Keratinocyte (primary cell): ENCODE measurements at regions not wholly inside any gene's neighbourhood (a gene's known extent, or its start where the extent isn't known, plus 50 kb on each side); places are given as distances from the start of the nearest gene placed in this dataset.

Experiments used
- DNase-seq: peaks from one replicate; pipeline ENCODE4 v3.0.0-alpha.2; 2011; ENCODE audit warnings: low read depth, missing footprints, low spot score
- FAIRE-seq: peaks from 2 replicates; lab custom pipeline; 2011; peaks lifted over from hg19 to GRCh38; lab: Jason Lieb, UNC
- H2AFZ ChIP-seq: 2 replicates; pipeline ENCODE4 v1.6.0; 2012; ENCODE audit warnings: low read length, control low read depth, inconsistent platforms; ENCODE audit not compliant: control insufficient read depth
- H3K27ac ChIP-seq: 2 replicates; pipeline ENCODE4 v1.5.1; 2011; ENCODE audit warnings: low read length; ENCODE audit not compliant: control insufficient read depth, insufficient read depth
- H3K27me3 ChIP-seq: 3 replicates; pipeline ENCODE4 v1.6.0; 2011; ENCODE audit warnings: low read length; ENCODE audit not compliant: control insufficient read depth, insufficient read depth; ENCODE audit errors: extremely low read depth
- H3K36me3 ChIP-seq, 2 experiments: 2 replicates in 1 of 2; 3 replicates in 1 of 2; pipeline ENCODE4 v1.5.1; 2011; ENCODE audit warnings: low read length in 2 of 2, mild to moderate bottlenecking in 1 of 2; ENCODE audit not compliant: control insufficient read depth in 2 of 2, insufficient read depth in 2 of 2; ENCODE audit errors: extremely low read depth in 1 of 2
- H3K4me1 ChIP-seq: 3 replicates; pipeline ENCODE4 v1.5.1; 2011; ENCODE audit warnings: low read length; ENCODE audit not compliant: control insufficient read depth, insufficient read depth; ENCODE audit errors: extremely low read depth
- H3K4me2 ChIP-seq: 3 replicates; pipeline ENCODE4 v1.6.0; 2011; ENCODE audit warnings: low read depth, low read length; ENCODE audit not compliant: control insufficient read depth, insufficient read depth; ENCODE audit errors: extremely low read depth
- H3K4me3 ChIP-seq, 3 experiments: fragments of 200-600 bp in 1 of 3; sonication (generic) in 1 of 3; 2 replicates in 2 of 3; 3 replicates in 1 of 3; pipeline ENCODE4 v1.5.1; 2011 to 2016; ENCODE audit warnings: low read length in 3 of 3, mild to moderate bottlenecking in 3 of 3, control low read depth in 2 of 3, inconsistent platforms in 1 of 3, low read depth in 1 of 3, mixed read lengths in 1 of 3, mixed run types in 1 of 3, moderate library complexity in 1 of 3; ENCODE audit not compliant: control insufficient read depth in 2 of 3, insufficient read depth in 2 of 3; ENCODE audit errors: extremely low read depth in 1 of 3
- H3K79me2 ChIP-seq: 2 replicates; pipeline ENCODE4 v1.6.0; 2012; ENCODE audit warnings: low read length; ENCODE audit not compliant: control insufficient read depth, insufficient read depth
- H3K9ac ChIP-seq: 3 replicates; pipeline ENCODE4 v1.6.0; 2011; ENCODE audit warnings: low read length; ENCODE audit not compliant: control insufficient read depth, insufficient read depth; ENCODE audit errors: extremely low read depth
- H3K9me1 ChIP-seq: 3 replicates; pipeline ENCODE4 v1.6.0; 2011; ENCODE audit warnings: low read length; ENCODE audit not compliant: control insufficient read depth, insufficient read depth; ENCODE audit errors: extremely low read depth
- H3K9me3 ChIP-seq: 2 replicates; pipeline ENCODE4 v1.5.1; 2012; ENCODE audit warnings: low read depth, low read length; ENCODE audit not compliant: control insufficient read depth
- H4K20me1 ChIP-seq: 3 replicates; pipeline ENCODE4 v1.6.0; 2011; ENCODE audit warnings: low read length; ENCODE audit not compliant: control insufficient read depth, insufficient read depth; ENCODE audit errors: extremely low read depth
- EZH2 ChIP-seq: IDR thresholded peaks from one replicate; pipeline ENCODE4 v1.6.1; 2012; ENCODE audit warnings: inconsistent platforms, mild to moderate bottlenecking, low read length, moderate library complexity
- dilution Hi-C: fragments of 300-500 bp; cut with MboI; formaldehyde crosslinking; loops from one replicate; pipeline ENCODE4 v1.7.0; 2020; ENCODE audit warnings: low sequenced_read_pairs; ENCODE audit not compliant: extremely low pct_ligation_motif_present
- TF ChIP-seq, protein P1 (sequence below), 3 experiments: IDR thresholded peaks in 1 of 3; conservative IDR thresholded peaks in 1 of 3; optimal IDR thresholded peaks in 1 of 3; 2 replicates in 2 of 3; 3 replicates in 1 of 3; pipeline versions ENCODE3 to v1.5.1; 2011; ENCODE audit warnings: low read length in 3 of 3, mild to moderate bottlenecking in 3 of 3, moderate library complexity in 2 of 3, control low read depth in 1 of 3, inconsistent platforms in 1 of 3; ENCODE audit not compliant: insufficient read depth in 2 of 3; ENCODE audit errors: extremely low read depth in 1 of 3

DNA sequence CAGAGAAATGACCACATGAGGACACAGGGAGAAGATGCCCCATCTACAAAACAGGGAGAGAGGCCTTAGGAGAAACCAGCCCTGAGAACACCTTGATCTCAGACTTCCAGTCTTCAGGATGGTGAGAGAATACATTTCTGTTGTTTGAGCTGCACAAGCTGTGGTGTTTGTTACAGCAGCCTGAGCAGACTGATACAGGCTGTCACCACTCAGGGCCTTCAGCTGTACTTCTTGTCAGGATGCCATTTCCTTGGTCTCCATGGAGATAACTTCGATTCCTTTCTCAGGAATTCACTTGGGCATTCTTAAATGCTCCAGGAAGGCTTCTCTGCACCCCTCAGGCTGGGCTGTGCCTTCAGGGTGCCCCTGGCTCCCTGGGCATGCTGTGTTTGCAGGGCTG lies 85.7 kb upstream of the IGFBP3 start:
- H3K9me3 ChIP-seq, result peaks cover 2% of the 10 kb centered on the region
- no peak overlapping the region for H3K4me2 ChIP-seq
- peaks cover 14% of the 10 kb centered on the region for H3K4me1 ChIP-seq
- H3K9ac ChIP-seq, result no peak overlapping the region
- dilution Hi-C loops, result no loop called here
- H3K36me3 ChIP-seq, result no peaks in the 10 kb centered on the region
- H3K27ac ChIP-seq, result no peak overlapping the region
- H2AFZ ChIP-seq, result no peak overlapping the region
- FAIRE-seq, result no peak
- H3K79me2 ChIP-seq, result no peaks in the 10 kb centered on the region
- H3K9me1 ChIP-seq, result no peaks in the 10 kb centered on the region
- no peaks in the 10 kb centered on the region for H4K20me1 ChIP-seq
- H3K4me3 ChIP-seq, result no peak overlapping the region
- no peaks in the 10 kb centered on the region for H3K27me3 ChIP-seq
- no peak for DNase-seq
- TF ChIP-seq, protein P1, sequence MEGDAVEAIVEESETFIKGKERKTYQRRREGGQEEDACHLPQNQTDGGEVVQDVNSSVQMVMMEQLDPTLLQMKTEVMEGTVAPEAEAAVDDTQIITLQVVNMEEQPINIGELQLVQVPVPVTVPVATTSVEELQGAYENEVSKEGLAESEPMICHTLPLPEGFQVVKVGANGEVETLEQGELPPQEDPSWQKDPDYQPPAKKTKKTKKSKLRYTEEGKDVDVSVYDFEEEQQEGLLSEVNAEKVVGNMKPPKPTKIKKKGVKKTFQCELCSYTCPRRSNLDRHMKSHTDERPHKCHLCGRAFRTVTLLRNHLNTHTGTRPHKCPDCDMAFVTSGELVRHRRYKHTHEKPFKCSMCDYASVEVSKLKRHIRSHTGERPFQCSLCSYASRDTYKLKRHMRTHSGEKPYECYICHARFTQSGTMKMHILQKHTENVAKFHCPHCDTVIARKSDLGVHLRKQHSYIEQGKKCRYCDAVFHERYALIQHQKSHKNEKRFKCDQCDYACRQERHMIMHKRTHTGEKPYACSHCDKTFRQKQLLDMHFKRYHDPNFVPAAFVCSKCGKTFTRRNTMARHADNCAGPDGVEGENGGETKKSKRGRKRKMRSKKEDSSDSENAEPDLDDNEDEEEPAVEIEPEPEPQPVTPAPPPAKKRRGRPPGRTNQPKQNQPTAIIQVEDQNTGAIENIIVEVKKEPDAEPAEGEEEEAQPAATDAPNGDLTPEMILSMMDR (optimal IDR thresholded peaks at IDR 0.05 in 1 of 3, IDR thresholded peaks at IDR 0.05 in 1 of 3, conservative IDR thresholded peaks at IDR 0.05 in 1 of 3; ENCODE audit: extremely low read depth in 1 of 3, insufficient read depth in 2 of 3, low read length in 3 of 3), result no peak
- TF ChIP-seq EZH2, result no peak

DNA sequence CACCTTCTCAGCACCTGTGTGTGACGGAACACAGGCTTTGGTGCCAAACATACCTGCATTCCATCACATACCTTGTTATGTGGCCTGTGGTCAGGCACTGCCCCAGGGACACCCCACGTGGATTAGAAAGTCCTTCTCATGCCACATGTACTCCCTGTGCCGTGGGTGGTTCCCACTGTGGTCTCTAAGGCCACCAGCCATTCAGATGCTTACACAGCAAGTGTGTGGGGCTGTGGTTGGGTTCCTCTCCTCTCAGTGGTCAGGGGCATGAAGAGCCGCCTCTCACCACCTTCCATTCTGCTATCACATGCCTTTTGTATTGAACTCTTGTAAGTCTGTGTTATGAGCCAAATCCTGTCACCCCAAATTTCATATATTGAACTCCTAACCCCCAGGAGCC lies 85.1 kb upstream of the IGFBP3 start:
- no peak for DNase-seq
- no peaks in the 10 kb centered on the region for H3K79me2 ChIP-seq
- dilution Hi-C loops, result no loop called here
- H3K27me3 ChIP-seq, result no peaks in the 10 kb centered on the region
- no peaks in the 10 kb centered on the region for H3K36me3 ChIP-seq
- H3K9me3 ChIP-seq, result peaks cover 2% of the 10 kb centered on the region
- no peak for FAIRE-seq
- H3K9ac ChIP-seq, result no peak overlapping the region
- H2AFZ ChIP-seq, result no peak overlapping the region
- H3K4me3 ChIP-seq, result no peak overlapping the region
- TF ChIP-seq EZH2, result no peak
- TF ChIP-seq, protein P1 (optimal IDR thresholded peaks at IDR 0.05 in 1 of 3, IDR thresholded peaks at IDR 0.05 in 1 of 3, conservative IDR thresholded peaks at IDR 0.05 in 1 of 3; ENCODE audit: extremely low read depth in 1 of 3, insufficient read depth in 2 of 3, low read length in 3 of 3), result no peak
- H3K4me1 ChIP-seq, result peaks cover 14% of the 10 kb centered on the region
- no peak overlapping the region for H3K4me2 ChIP-seq
- H4K20me1 ChIP-seq, result no peaks in the 10 kb centered on the region
- no peaks in the 10 kb centered on the region for H3K9me1 ChIP-seq
- H3K27ac ChIP-seq, result no peak overlapping the region
